Ammon's horn (tissue), 1 donor: ENCODE measurements at regions not wholly inside any gene's neighbourhood (a gene's known extent, or its start where the extent isn't known, plus 50 kb on each side); places are given as distances from the start of the nearest gene placed in this dataset.
"Not testable (repeated sequence)": the region's sequence is repeated elsewhere in the genome, so short reads cannot be mapped to it uniquely, and the experiment has no call there.

ENCODE experiments used
- DNase-seq: peaks from one replicate; pipeline ENCODE4 v3.0.0-alpha.2; 2016; ENCODE audit warnings: low spot score

- DNase-seq: no peak
Measured at GRCh38 chrX:22800806-22801205, 199.0 kb upstream of the DDX53 start.

- no peak for DNase-seq
Measured at GRCh38 chrX:22803353-22803752, 196.4 kb upstream of the DDX53 start.

- DNase-seq: no peak
Measured at GRCh38 chrX:22810876-22811275, 188.9 kb upstream of the DDX53 start.

GRCh38 chrX:22818061-22818460, 181.7 kb upstream of the DDX53 start:
- DNase-seq: no peak

GRCh38 chrX:22855693-22856092, 144.1 kb upstream of the DDX53 start:
- DNase-seq: no peak

- DNase-seq: no peak
Measured at GRCh38 chrX:22859642-22860041, 140.1 kb upstream of the DDX53 start.

GRCh38 chrX:22866801-22867200, 133.0 kb upstream of the DDX53 start:
- DNase-seq: not testable (repeated sequence)

GRCh38 chrX:22882543-22882942, 117.2 kb upstream of the DDX53 start:
- no peak for DNase-seq

GRCh38 chrX:22889819-22890218, 109.9 kb upstream of the DDX53 start:
- no peak for DNase-seq

- no peak for DNase-seq
Measured at GRCh38 chrX:22912616-22913015, 87.1 kb upstream of the DDX53 start.

- DNase-seq: no peak
Measured at GRCh38 chrX:22922961-22923360, 76.8 kb upstream of the DDX53 start.

- DNase-seq: no peak
Measured at GRCh38 chrX:22934640-22935039, 65.1 kb upstream of the DDX53 start.

GRCh38 chrX:22944945-22945344, 54.8 kb upstream of the DDX53 start:
- DNase-seq: no peak
